ENCODE measurements at regions not wholly inside any gene's neighbourhood (a gene's known extent, or its start where the extent isn't known, plus 50 kb on each side); places are given as distances from the start of the nearest gene placed in this dataset.

GRCh38 chr13:111897178-111897845 lies 169.6 kb upstream of the SOX1 start:
- H3K27me3 ChIP-seq (ENCODE audit: control insufficient read depth in 3 of 3, insufficient read depth in 3 of 3, low read length in 2 of 3): peaks cover 4 to 26% (median 12%) of the 10 kb centered on the region in 3 donors
- H3K27ac ChIP-seq (ENCODE audit: low read depth in 1 of 2, low read length in 1 of 2): no peak overlapping the region
- no peaks in the 10 kb centered on the region for H3K9me3 ChIP-seq (ENCODE audit: control insufficient read depth in 4 of 4, insufficient read depth in 3 of 4, low read length in 3 of 4)
- DNase-seq (no peak), ATAC-seq (ENCODE audit: insufficient read depth, low FRiP score) (no peak)
- no peak for TF ChIP-seq CTCF (IDR thresholded peaks at IDR 0.05; ENCODE audit: control extremely low read depth, extremely low read depth)
- no peaks in the 10 kb centered on the region for H3K36me3 ChIP-seq (ENCODE audit: control insufficient read depth in 4 of 4, insufficient read depth in 4 of 4, low read length in 4 of 4)
- peaks cover 0 to 30% (median 4%) of the 10 kb centered on the region in 5 donors for H3K4me1 ChIP-seq (ENCODE audit: control insufficient read depth in 5 of 5, insufficient read depth in 5 of 5, low read length in 5 of 5)
- H3K4me3 ChIP-seq: no peak overlapping the region
- H3K9ac ChIP-seq (ENCODE audit: insufficient read depth in 1 of 2, low read length in 2 of 2): no peak overlapping the region
- 74 to 75% methylated on average over 19 of the region's 19 CpGs for WGBS, 2 donors

GRCh38 chr13:111897846-111898215 lies 169.1 kb upstream of the SOX1 start:
- no peak overlapping the region for H3K9ac ChIP-seq (ENCODE audit: insufficient read depth in 1 of 2, low read length in 2 of 2)
- no peak for DNase-seq
- no peak overlapping the region for H3K27ac ChIP-seq (ENCODE audit: low read depth in 1 of 2, low read length in 1 of 2)
- TF ChIP-seq CTCF (IDR thresholded peaks at IDR 0.05; ENCODE audit: control extremely low read depth, extremely low read depth): no peak
- ATAC-seq (ENCODE audit: insufficient read depth, low FRiP score): no peak
- H3K4me1 ChIP-seq (ENCODE audit: control insufficient read depth in 5 of 5, insufficient read depth in 5 of 5, low read length in 5 of 5): peaks cover 0 to 25% (median 4%) of the 10 kb centered on the region in 5 donors
- no peaks in the 10 kb centered on the region for H3K36me3 ChIP-seq (ENCODE audit: control insufficient read depth in 4 of 4, insufficient read depth in 4 of 4, low read length in 4 of 4)
- H3K4me3 ChIP-seq: no peak overlapping the region
- 69 to 75% methylated on average over 9 of the region's 9 CpGs for WGBS, 2 donors
- H3K27me3 ChIP-seq (ENCODE audit: control insufficient read depth in 3 of 3, insufficient read depth in 3 of 3, low read length in 2 of 3): peaks cover 4 to 20% (median 7%) of the 10 kb centered on the region in 3 donors
- no peaks in the 10 kb centered on the region for H3K9me3 ChIP-seq (ENCODE audit: control insufficient read depth in 4 of 4, insufficient read depth in 3 of 4, low read length in 3 of 4)

GRCh38 chr13:111898956-111899713 lies 167.8 kb upstream of the SOX1 start:
- H3K27ac ChIP-seq (ENCODE audit: low read depth in 1 of 2, low read length in 1 of 2): no peak overlapping the region
- H3K4me1 ChIP-seq (ENCODE audit: control insufficient read depth in 5 of 5, insufficient read depth in 5 of 5, low read length in 5 of 5): peaks cover 0 to 14% (median 3%) of the 10 kb centered on the region in 5 donors
- no peaks in the 10 kb centered on the region for H3K9me3 ChIP-seq (ENCODE audit: control insufficient read depth in 4 of 4, insufficient read depth in 3 of 4, low read length in 3 of 4)
- TF ChIP-seq CTCF (IDR thresholded peaks at IDR 0.05; ENCODE audit: control extremely low read depth, extremely low read depth): no peak
- WGBS, 2 donors: 91 to 92% methylated on average over 35 of the region's 35 CpGs
- H3K9ac ChIP-seq (ENCODE audit: insufficient read depth in 1 of 2, low read length in 2 of 2): no peak overlapping the region
- DNase-seq: no peak
- ATAC-seq (ENCODE audit: insufficient read depth, low FRiP score): no peak
- no peak overlapping the region for H3K4me3 ChIP-seq
- no peaks in the 10 kb centered on the region for H3K36me3 ChIP-seq (ENCODE audit: control insufficient read depth in 4 of 4, insufficient read depth in 4 of 4, low read length in 4 of 4)
- H3K27me3 ChIP-seq (ENCODE audit: control insufficient read depth in 3 of 3, insufficient read depth in 3 of 3, low read length in 2 of 3): peaks cover 0 to 15% (median 6%) of the 10 kb centered on the region in 3 donors
